Pulmonary artery endothelial cell (primary cell): ENCODE measurements at regions not wholly inside any gene's neighbourhood (a gene's known extent, or its start where the extent isn't known, plus 50 kb on each side); places are given as distances from the start of the nearest gene placed in this dataset.
"Not testable (repeated sequence)": the region's sequence is repeated elsewhere in the genome, so short reads cannot be mapped to it uniquely, and the experiment has no call there.

ENCODE experiments used
- DNase-seq: peaks from one replicate; pipeline ENCODE4 v3.0.0-alpha.2; 2011; ENCODE audit warnings: low read depth, low spot score

GRCh38 chrX:40887476-40887875 lies 152.1 kb upstream of the MED14 start:
- no peak for DNase-seq

- no peak for DNase-seq
Observed at GRCh38 chrX:40891798-40892197, 156.5 kb upstream of the MED14 start.

- no peak for DNase-seq
Observed at GRCh38 chrX:40893251-40893910, 158.0 kb upstream of the MED14 start.

GRCh38 chrX:40895246-40895645 lies 159.9 kb upstream of the MED14 start:
- no peak for DNase-seq

GRCh38 chrX:40897718-40898270 lies 162.5 kb upstream of the MED14 start:
- no peak for DNase-seq

GRCh38 chrX:40904739-40905138 lies 169.4 kb upstream of the MED14 start:
- not testable (repeated sequence) for DNase-seq

GRCh38 chrX:40908026-40908425 lies 172.7 kb upstream of the MED14 start:
- no peak for DNase-seq

GRCh38 chrX:40908857-40909475 lies 173.6 kb upstream of the MED14 start:
- DNase-seq = no peak

GRCh38 chrX:40912166-40912565 lies 173.1 kb upstream of the USP9X start:
- no peak for DNase-seq

- DNase-seq = no peak
Observed at GRCh38 chrX:40912576-40912975, 172.7 kb upstream of the USP9X start.

- no peak for DNase-seq
Observed at GRCh38 chrX:40920351-40920750, 164.9 kb upstream of the USP9X start.

GRCh38 chrX:40922307-40922706 lies 162.9 kb upstream of the USP9X start:
- no peak for DNase-seq

GRCh38 chrX:40926739-40927427 lies 158.4 kb upstream of the USP9X start:
- DNase-seq = not testable (repeated sequence)

- DNase-seq = no peak
Observed at GRCh38 chrX:40928076-40928475, 157.2 kb upstream of the USP9X start.

- no peak for DNase-seq
Observed at GRCh38 chrX:40931921-40932320, 153.3 kb upstream of the USP9X start.

- DNase-seq = no peak
Observed at GRCh38 chrX:40933132-40933705, 152.0 kb upstream of the USP9X start.

GRCh38 chrX:40933706-40934425 lies 151.4 kb upstream of the USP9X start:
- DNase-seq = no peak

- DNase-seq = no peak
Observed at GRCh38 chrX:40936827-40937226, 148.4 kb upstream of the USP9X start.

GRCh38 chrX:40938423-40938822 lies 146.8 kb upstream of the USP9X start:
- no peak for DNase-seq

GRCh38 chrX:40943093-40943641 lies 142.1 kb upstream of the USP9X start:
- no peak for DNase-seq

- no peak for DNase-seq
Observed at GRCh38 chrX:40945361-40945713, 139.9 kb upstream of the USP9X start.
